ENCODE measurements at regions not wholly inside any gene's neighbourhood (a gene's known extent, or its start where the extent isn't known, plus 50 kb on each side); places are given as distances from the start of the nearest gene placed in this dataset.

DNA sequence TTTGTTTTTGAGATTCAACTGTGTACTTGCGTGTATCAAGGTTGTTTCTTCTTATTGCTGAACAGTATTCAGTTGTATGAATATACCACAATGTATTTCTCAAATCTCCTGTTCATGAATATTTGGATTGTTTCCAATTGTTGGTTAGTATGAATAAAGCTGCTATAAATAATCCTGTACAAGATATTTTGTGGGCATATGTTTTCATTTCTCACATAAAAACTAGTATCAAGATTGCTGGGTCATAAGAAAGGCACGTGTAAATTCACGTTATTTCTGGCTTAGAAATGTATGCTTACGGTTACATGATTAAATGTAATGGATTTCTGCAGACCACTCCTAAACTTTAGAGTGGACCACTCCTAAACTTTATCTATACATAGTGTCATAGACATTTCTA, 96.6 kb downstream of the BTBD3 start:
- no peak overlapping the region for H3K4me3 ChIP-seq
- H3K27ac ChIP-seq, result no peak overlapping the region
- no peaks in the 10 kb centered on the region for H3K9me3 ChIP-seq
- TF ChIP-seq POLR2A (IDR thresholded peaks at IDR 0.05), result no peak
- TF ChIP-seq, protein P1, sequence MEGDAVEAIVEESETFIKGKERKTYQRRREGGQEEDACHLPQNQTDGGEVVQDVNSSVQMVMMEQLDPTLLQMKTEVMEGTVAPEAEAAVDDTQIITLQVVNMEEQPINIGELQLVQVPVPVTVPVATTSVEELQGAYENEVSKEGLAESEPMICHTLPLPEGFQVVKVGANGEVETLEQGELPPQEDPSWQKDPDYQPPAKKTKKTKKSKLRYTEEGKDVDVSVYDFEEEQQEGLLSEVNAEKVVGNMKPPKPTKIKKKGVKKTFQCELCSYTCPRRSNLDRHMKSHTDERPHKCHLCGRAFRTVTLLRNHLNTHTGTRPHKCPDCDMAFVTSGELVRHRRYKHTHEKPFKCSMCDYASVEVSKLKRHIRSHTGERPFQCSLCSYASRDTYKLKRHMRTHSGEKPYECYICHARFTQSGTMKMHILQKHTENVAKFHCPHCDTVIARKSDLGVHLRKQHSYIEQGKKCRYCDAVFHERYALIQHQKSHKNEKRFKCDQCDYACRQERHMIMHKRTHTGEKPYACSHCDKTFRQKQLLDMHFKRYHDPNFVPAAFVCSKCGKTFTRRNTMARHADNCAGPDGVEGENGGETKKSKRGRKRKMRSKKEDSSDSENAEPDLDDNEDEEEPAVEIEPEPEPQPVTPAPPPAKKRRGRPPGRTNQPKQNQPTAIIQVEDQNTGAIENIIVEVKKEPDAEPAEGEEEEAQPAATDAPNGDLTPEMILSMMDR (IDR thresholded peaks at IDR 0.05), result no peak
- no peaks in the 10 kb centered on the region for H3K36me3 ChIP-seq
- intact Hi-C loops (cut with DNase I), result no loop called here
- no peaks in the 10 kb centered on the region for H3K27me3 ChIP-seq
- WGBS, 2 donors, result 82 to 89% methylated on average over 4 of the region's 4 CpGs
- no peaks in the 10 kb centered on the region for H3K4me1 ChIP-seq
- DNase-seq, result no peak

DNA sequence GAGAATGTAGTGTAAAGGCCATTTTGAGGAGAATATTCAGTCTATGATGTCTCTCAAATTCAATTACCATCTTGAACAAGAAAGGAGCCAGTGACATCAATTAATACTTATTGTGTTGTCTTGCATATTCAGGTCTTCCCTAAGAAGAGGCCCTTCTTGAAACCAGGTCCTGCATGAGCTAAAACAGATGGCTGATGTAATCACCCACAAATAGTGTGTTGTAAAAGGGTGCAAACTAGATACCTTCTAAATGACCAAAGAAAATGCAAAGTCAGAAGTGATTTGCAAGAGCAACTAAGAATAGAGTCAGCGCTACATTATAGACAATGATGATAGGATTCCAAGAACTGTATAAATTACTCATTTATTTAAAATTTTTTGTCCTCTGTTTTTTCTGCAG, 97.0 kb downstream of the BTBD3 start:
- Histone ChIP-seq H3K9me3 (no peaks in the 10 kb centered on the region), H3K4me1 (no peaks in the 10 kb centered on the region), H3K4me3 (no peak overlapping the region), H3K27ac (no peak overlapping the region), H3K27me3 (no peaks in the 10 kb centered on the region), H3K36me3 (no peaks in the 10 kb centered on the region)
- no peak for DNase-seq
- intact Hi-C loops (cut with DNase I), result no loop called here
- no peak for TF ChIP-seq POLR2A (IDR thresholded peaks at IDR 0.05)
- TF ChIP-seq, protein P1 (IDR thresholded peaks at IDR 0.05), result no peak
- 92 to 97% methylated on average over 1 of the region's 1 CpG for WGBS, 2 donors

DNA sequence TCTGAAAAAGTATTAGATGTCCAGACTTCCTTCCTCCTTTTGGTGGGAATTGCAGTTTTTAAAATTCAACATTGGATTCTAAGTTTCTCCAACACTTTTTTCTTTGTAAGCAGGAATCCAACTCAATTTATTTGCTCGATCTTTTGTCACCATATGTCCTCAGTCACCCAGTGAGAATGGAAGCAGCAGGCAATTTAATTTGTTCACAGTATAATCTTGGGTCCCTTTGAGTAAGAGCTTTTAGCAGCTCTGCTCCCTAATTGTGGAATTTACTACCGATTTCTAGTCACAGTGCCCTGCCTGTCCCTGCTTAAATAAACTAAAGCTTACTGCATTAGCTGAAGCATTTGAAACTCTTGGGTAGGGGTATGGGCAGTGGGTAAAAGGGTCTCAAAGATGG, 98.6 kb downstream of the BTBD3 start:
- H3K4me1 ChIP-seq, result no peaks in the 10 kb centered on the region
- DNase-seq, result no peak
- intact Hi-C loops (cut with DNase I), result no loop called here
- TF ChIP-seq POLR2A (IDR thresholded peaks at IDR 0.05), result no peak
- H3K4me3 ChIP-seq, result no peak overlapping the region
- no peaks in the 10 kb centered on the region for H3K9me3 ChIP-seq
- H3K27me3 ChIP-seq, result no peaks in the 10 kb centered on the region
- no peaks in the 10 kb centered on the region for H3K36me3 ChIP-seq
- H3K27ac ChIP-seq, result no peak overlapping the region
- 60 to 67% methylated on average over 2 of the region's 2 CpGs for WGBS, 2 donors

DNA sequence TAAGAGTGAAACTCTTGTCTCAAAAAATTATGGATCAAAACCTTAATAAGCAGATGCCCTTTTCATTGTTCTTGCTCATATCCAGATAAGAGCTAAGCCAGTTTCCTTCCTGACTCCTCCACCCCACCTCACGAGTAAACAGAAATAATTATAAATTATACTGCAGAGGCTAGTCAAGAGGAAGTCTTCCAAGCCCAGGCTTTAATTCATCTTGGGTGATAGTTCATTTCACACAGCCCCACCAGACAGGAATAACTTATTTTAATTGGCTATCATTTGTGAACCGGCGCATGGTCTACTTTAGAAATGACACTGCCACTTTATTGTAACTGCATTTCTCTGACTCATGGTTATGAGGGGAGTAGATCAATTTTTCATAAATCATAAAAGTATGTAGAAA, 102.0 kb downstream of the BTBD3 start:
- intact Hi-C loops (cut with DNase I), result no loop called here
- Histone ChIP-seq H3K9me3 (no peaks in the 10 kb centered on the region), H3K27ac (no peak overlapping the region), H3K36me3 (no peaks in the 10 kb centered on the region), H3K4me1 (no peaks in the 10 kb centered on the region), H3K4me3 (no peak overlapping the region), H3K27me3 (no peaks in the 10 kb centered on the region)
- no peak for TF ChIP-seq POLR2A (IDR thresholded peaks at IDR 0.05)
- TF ChIP-seq, protein P1 (IDR thresholded peaks at IDR 0.05), result no peak
- WGBS, 2 donors, result 53 to 61% methylated on average over 3 of the region's 3 CpGs
- no peak for DNase-seq

DNA sequence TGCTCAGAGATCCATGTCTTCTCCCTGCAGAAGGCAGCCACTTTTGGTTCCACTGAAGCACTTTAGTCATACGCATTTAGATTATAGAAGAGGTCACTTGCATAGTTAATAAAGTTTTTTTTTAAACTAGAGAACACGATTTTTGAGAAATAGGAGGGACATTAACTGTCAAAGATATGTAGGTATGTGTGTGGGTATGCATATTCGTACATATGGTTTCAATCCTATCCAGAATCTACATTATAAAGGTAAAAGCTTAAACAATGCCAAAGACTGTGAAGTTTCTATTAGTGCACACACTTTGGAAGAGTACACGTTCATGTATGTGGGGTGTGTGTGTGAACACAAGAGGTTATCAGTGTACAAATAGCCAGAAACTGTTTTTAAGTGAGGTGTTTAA, 103.2 kb downstream of the BTBD3 start:
- intact Hi-C loops (cut with DNase I), result no loop called here
- Histone ChIP-seq H3K4me3 (no peak overlapping the region), H3K27ac (no peak overlapping the region), H3K4me1 (no peaks in the 10 kb centered on the region), H3K36me3 (no peaks in the 10 kb centered on the region), H3K9me3 (no peaks in the 10 kb centered on the region), H3K27me3 (no peaks in the 10 kb centered on the region)
- TF ChIP-seq, protein P1 (IDR thresholded peaks at IDR 0.05), result no peak
- no peak for TF ChIP-seq POLR2A (IDR thresholded peaks at IDR 0.05)
- 67 to 75% methylated on average over 4 of the region's 4 CpGs for WGBS, 2 donors
- DNase-seq, result no peak

DNA sequence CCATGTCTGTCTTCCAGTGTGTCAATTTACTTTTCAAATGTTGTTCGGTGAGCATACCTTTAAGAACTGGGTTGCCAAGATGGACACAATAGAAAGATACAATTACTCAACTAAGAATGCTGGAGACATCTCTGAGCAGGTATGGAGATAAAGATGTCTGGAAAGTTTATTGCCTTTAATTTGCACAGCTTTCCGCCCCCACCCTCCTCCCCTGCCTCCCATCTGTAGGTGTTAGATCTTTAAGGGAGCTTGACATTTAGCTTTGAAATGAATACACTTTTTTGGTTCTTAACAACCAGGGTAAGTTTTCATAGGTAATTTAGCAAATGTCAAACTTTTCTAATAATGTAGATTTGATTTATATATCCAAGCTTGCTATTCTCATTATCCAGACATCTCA, 104.4 kb downstream of the BTBD3 start:
- DNase-seq, result no peak
- TF ChIP-seq, protein P1 (IDR thresholded peaks at IDR 0.05), result no peak
- TF ChIP-seq POLR2A (IDR thresholded peaks at IDR 0.05), result no peak
- Histone ChIP-seq H3K27ac (no peak overlapping the region), H3K4me1 (no peaks in the 10 kb centered on the region), H3K9me3 (no peaks in the 10 kb centered on the region), H3K36me3 (no peaks in the 10 kb centered on the region), H3K4me3 (no peak overlapping the region), H3K27me3 (no peaks in the 10 kb centered on the region)
- intact Hi-C loops (cut with DNase I), result no loop called here
- 88 to 95% methylated on average over 2 of the region's 2 CpGs for WGBS, 2 donors
